HepG2 (cell line): ENCODE measurements at regions not wholly inside any gene's neighbourhood (a gene's known extent, or its start where the extent isn't known, plus 50 kb on each side); places are given as distances from the start of the nearest gene placed in this dataset.

Experiments used
- ATAC-seq: fragments of 200-7000 bp; cut with Tn5 transposase; 3 replicates; pipeline ENCODE4 v1.9.1; 2020; ENCODE audit warnings: mild to moderate bottlenecking, moderate library complexity
- BruUV-seq: library from RNA; stranded (reverse); fragments of 400-500 nt; replicated peaks from 2 replicates; lab custom pipeline; 2021; lab: Mats Ljungman, UMichigan
- CTCF ChIA-PET: fragments of 300-600 bp; formaldehyde crosslinking; extraction: SDS; loops from one replicate; lab custom pipeline; 2021; ENCODE audit warnings: low total read pairs, inconsistent platforms, low intra/inter-chr PET ratio; lab: Yijun Ruan, JAX
- POLR2A ChIA-PET: fragments of 350-600 bp; sonication (Branson Sonifier 250); formaldehyde crosslinking; loops from one replicate; lab custom pipeline; 2020; ENCODE audit warnings: antibody characterized with exemption, inconsistent platforms; lab: Yijun Ruan, JAX
- DNase-seq: peaks from one replicate; pipeline ENCODE4 v3.0.0-alpha.2; 2015; ENCODE audit warnings: low spot score
- FAIRE-seq: peaks from 3 replicates; lab custom pipeline; 2011; peaks lifted over from hg19 to GRCh38; lab: Jason Lieb, UNC
- H2AFZ ChIP-seq: one replicate; pipeline ENCODE4 v1.6.1; 2011; ENCODE audit warnings: low read length, inconsistent platforms
- H3K27ac ChIP-seq: fragments of 300-600 bp; 3 replicates; pipeline ENCODE4 v1.8.0; 2011; ENCODE audit warnings: mixed run types, mild to moderate bottlenecking, mixed read lengths, low read length, inconsistent platforms; ENCODE audit not compliant: insufficient read depth; ENCODE audit errors: extremely low read length
- H3K27me3 ChIP-seq, 2 experiments: fragments of 200-600 bp in 1 of 2; 2 replicates in 1 of 2; 3 replicates in 1 of 2; pipeline versions ENCODE4 v1.6.0 to v1.8.0; 2011; ENCODE audit warnings: low read length in 2 of 2, mild to moderate bottlenecking in 2 of 2, moderate library complexity in 2 of 2, inconsistent platforms in 1 of 2; ENCODE audit not compliant: insufficient read depth in 2 of 2, control insufficient read depth in 1 of 2
- H3K36me3 ChIP-seq, 2 experiments: fragments of 200-600 bp in 1 of 2; replicated peaks in 1 of 2; 2 replicates in 1 of 2; 3 replicates in 1 of 2; pipeline versions ENCODE4 v1.5.1 to v1.8.0; 2011; ENCODE audit warnings: low read length in 2 of 2, inconsistent platforms in 1 of 2; ENCODE audit not compliant: insufficient read depth in 2 of 2, control insufficient read depth in 1 of 2
- H3K4me1 ChIP-seq: 2 replicates; pipeline ENCODE4 v1.5.1; 2012; ENCODE audit warnings: low read length, inconsistent platforms; ENCODE audit not compliant: insufficient read depth
- H3K4me2 ChIP-seq: 2 replicates; pipeline ENCODE4 v1.6.0; 2011; ENCODE audit warnings: low read depth, low read length, inconsistent platforms
- H3K4me3 ChIP-seq, 3 experiments: fragments of 200-600 bp in 1 of 3; sonication (generic), shearing (Covaris generic) in 1 of 3; replicated peaks in 1 of 3; 2 replicates each; pipeline ENCODE4 v1.5.1; 2011 to 2016; ENCODE audit warnings: low read length in 3 of 3, inconsistent platforms in 2 of 3, low read depth in 2 of 3, mild to moderate bottlenecking in 2 of 3, control low read depth in 1 of 3, mixed read lengths in 1 of 3; ENCODE audit not compliant: insufficient read depth in 1 of 3
- H3K79me2 ChIP-seq: one replicate; pipeline ENCODE4 v1.6.1; 2011; ENCODE audit warnings: low read length, inconsistent platforms; ENCODE audit not compliant: insufficient read depth
- H3K9ac ChIP-seq: 2 replicates; pipeline ENCODE4 v1.6.0; 2011; ENCODE audit warnings: mild to moderate bottlenecking, low read depth, low read length, inconsistent platforms; ENCODE audit not compliant: insufficient read depth
- H3K9me3 ChIP-seq: 2 replicates; pipeline ENCODE4 v1.5.1; 2012; ENCODE audit warnings: mild to moderate bottlenecking, low read length
- H4K20me1 ChIP-seq: 2 replicates; pipeline ENCODE4 v1.6.0; 2011; ENCODE audit warnings: inconsistent platforms, mild to moderate bottlenecking, low read length, moderate library complexity; ENCODE audit not compliant: insufficient read depth
- ATM ChIP-seq: fragments of 450-650 bp; IDR thresholded peaks from 2 replicates; pipeline ENCODE4 v1.7.1; 2017; ENCODE audit warnings: mild to moderate bottlenecking, borderline replicate concordance
- CC2D1A ChIP-seq: sonication (generic); formaldehyde crosslinking; IDR thresholded peaks from 2 replicates; pipeline ENCODE4 v1.8.1; 2023; ENCODE audit warnings: mild to moderate bottlenecking, missing genetic modification reagents
- NR1H2 ChIP-seq: sonication (generic); formaldehyde crosslinking; IDR thresholded peaks from 2 replicates; pipeline ENCODE4 v1.8.1; 2022; ENCODE audit warnings: low read depth, missing genetic modification reagents, borderline replicate concordance
- PAX8 ChIP-seq: sonication (generic); formaldehyde crosslinking; IDR thresholded peaks from 2 replicates; pipeline ENCODE4 v1.8.0; 2022; ENCODE audit warnings: mild to moderate bottlenecking, missing genetic modification reagents, borderline replicate concordance
- REPIN1 ChIP-seq: sonication (generic); formaldehyde crosslinking; IDR thresholded peaks from 2 replicates; pipeline ENCODE4 v1.8.0; 2022; ENCODE audit warnings: missing genetic modification reagents, low read depth, mild to moderate bottlenecking, borderline replicate concordance
- SIX1 ChIP-seq: sonication (generic); formaldehyde crosslinking; IDR thresholded peaks from 2 replicates; pipeline ENCODE4 v1.4.0; 2020; ENCODE audit warnings: missing genetic modification reagents, borderline replicate concordance
- SYNCRIP ChIP-seq: fragments of 200-400 bp; formaldehyde crosslinking; IDR thresholded peaks from 2 replicates; pipeline ENCODE4 v1.6.1; 2018; ENCODE audit warnings: mild to moderate bottlenecking, low read depth, low read length; ENCODE audit not compliant: insufficient read depth
- ZNF263 ChIP-seq: sonication (generic); formaldehyde crosslinking; IDR thresholded peaks from 2 replicates; pipeline ENCODE4 v1.4.0; 2020; ENCODE audit warnings: missing genetic modification reagents
- ZNF264 ChIP-seq: sonication (generic); formaldehyde crosslinking; IDR thresholded peaks from 2 replicates; pipeline ENCODE4 v1.4.0; 2020; ENCODE audit warnings: missing genetic modification reagents
- ZNF746 ChIP-seq: sonication (generic); formaldehyde crosslinking; IDR thresholded peaks from 2 replicates; pipeline ENCODE4 v1.8.0; 2022; ENCODE audit warnings: mild to moderate bottlenecking, missing genetic modification reagents
- ZNF768 ChIP-seq: sonication (generic); formaldehyde crosslinking; IDR thresholded peaks from 2 replicates; pipeline ENCODE4 v1.4.0; 2020; ENCODE audit warnings: missing genetic modification reagents
- ZNF839 ChIP-seq: sonication (generic); formaldehyde crosslinking; IDR thresholded peaks from 2 replicates; pipeline ENCODE4 v1.4.0; 2020; ENCODE audit warnings: missing genetic modification reagents, mild to moderate bottlenecking, borderline replicate concordance
- WGBS: methylation state at CpG from one replicate; pipeline ENCODE4 v1.1.6; 2017; ENCODE audit warnings: low lambda C conversion rate; 5-methylcytosine and 5-hydroxymethylcytosine counted together
- in situ Hi-C: cut with HindIII; loops from 2 replicates; pipeline ENCODE4 v1.10.0; 2017; ENCODE audit warnings: low pct_unique_long_range_greater_than_20kb; ENCODE audit not compliant: extremely low pct_ligation_motif_present
- intact Hi-C: fragments of 100-400 bp; cut with micrococcal nuclease; formaldehyde crosslinking; loops from one replicate; pipeline ENCODE4 v1.10.0; 2022; ENCODE audit not compliant: unreplicated experiment
- TF ChIP-seq, protein P1 (sequence below): IDR thresholded peaks from 2 replicates; pipeline ENCODE4 v1.6.1; 2012; ENCODE audit warnings: low read depth, low read length, improper control_type of control experiment
- TF ChIP-seq, protein P2 (sequence below): sonication (generic); formaldehyde crosslinking; conservative IDR thresholded peaks from 2 replicates; pipeline ENCODE4 v1.4.0; 2020; ENCODE audit warnings: missing genetic modification reagents

DNA sequence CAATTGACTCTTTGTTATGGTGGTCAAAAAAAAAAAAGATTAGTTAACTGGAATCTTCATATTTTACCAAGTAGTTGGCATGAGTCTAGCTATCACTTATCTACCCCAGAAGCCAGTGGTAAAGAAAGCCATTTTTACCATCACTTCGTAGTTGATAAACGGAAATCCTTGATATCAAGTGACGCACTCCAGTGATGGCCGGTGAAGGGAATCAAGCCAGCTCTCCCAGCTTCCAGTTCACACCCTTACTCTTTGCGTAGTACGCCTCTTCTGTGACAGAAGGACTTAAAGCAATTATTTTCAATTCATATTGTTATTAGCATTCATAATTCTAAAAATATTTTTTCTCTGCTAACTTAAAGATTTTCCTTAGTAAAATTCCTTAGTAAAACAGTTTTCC, 447.9 kb downstream of the GPATCH2 start:
- intact Hi-C loops, result loop anchor here (5.0 kb wide), 1 partner anchor 1069 kb away; no protein-coding TSS in a partner anchor

DNA sequence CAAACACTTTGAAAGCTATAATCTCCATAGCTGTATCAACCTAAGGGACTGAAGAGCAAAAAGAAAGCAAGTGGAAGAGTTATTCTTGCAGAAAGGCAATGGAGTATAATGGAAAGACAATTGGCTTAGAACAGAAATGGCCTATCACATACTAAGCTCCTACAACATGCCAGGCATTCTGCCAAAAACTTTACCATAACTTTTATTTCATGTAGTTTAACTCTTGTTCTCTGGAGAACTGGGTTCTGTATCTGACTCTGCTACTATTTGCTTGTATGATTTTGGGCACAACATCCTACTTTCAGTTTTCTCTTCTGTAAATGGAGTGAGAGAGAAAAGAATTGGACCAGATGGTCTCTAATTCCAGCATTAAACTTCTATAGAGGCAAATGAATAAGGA, 449.1 kb downstream of the GPATCH2 start:
- Histone ChIP-seq H3K27me3 (no peaks in the 10 kb centered on the region), H4K20me1 (no peaks in the 10 kb centered on the region), H3K4me1 (no peaks in the 10 kb centered on the region), H3K79me2 (no peaks in the 10 kb centered on the region), H3K4me2 (no peak overlapping the region), H3K9me3 (peaks cover 12% of the 10 kb centered on the region)
- no peak for FAIRE-seq
- in situ Hi-C loops (no loop called here), intact Hi-C loops (loop anchor here (5.0 kb wide), 1 partner anchor 1071 kb away; no protein-coding TSS in a partner anchor)
- CTCF ChIA-PET, result no interaction called here
- no peak for DNase-seq
- no TSS peak for BruUV-seq
- TF ChIP-seq ZNF746 (CRISPR knock-in tag), result no peak
- no peak for TF ChIP-seq ZNF839
- no peak for TF ChIP-seq ZNF768 (CRISPR knock-in tag)
- TF ChIP-seq SIX1 (CRISPR knock-in tag), result no peak
- TF ChIP-seq, protein P1, sequence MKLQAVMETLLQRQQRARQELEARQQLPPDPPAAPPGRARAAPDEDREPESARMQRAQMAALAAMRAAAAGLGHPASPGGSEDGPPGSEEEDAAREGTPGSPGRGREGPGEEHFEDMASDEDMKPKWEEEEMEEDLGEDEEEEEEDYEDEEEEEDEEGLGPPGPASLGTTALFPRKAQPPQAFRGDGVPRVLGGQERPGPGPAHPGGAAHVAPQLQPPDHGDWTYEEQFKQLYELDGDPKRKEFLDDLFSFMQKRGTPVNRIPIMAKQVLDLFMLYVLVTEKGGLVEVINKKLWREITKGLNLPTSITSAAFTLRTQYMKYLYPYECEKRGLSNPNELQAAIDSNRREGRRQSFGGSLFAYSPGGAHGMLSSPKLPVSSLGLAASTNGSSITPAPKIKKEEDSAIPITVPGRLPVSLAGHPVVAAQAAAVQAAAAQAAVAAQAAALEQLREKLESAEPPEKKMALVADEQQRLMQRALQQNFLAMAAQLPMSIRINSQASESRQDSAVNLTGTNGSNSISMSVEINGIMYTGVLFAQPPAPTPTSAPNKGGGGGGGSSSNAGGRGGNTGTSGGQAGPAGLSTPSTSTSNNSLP, result no peak
- TF ChIP-seq NR1H2, result no peak
- TF ChIP-seq ATM, result no peak
- no peak for TF ChIP-seq CC2D1A (CRISPR knock-in tag)
- no peak for TF ChIP-seq REPIN1 (CRISPR knock-in tag)
- TF ChIP-seq, all 625 proteins: peak for 0
- POLR2A ChIA-PET, result no interaction called here
- Histone ChIP-seq H3K9ac (no peak overlapping the region), H3K27ac (no peak overlapping the region), H2AFZ (no peak overlapping the region), H3K36me3 (no peaks in the 10 kb centered on the region), H3K4me3 (no peak overlapping the region)
- no peak for ATAC-seq

More for the DNA sequence above, 447.9 kb downstream of the GPATCH2 start:
- H2AFZ ChIP-seq, result no peak overlapping the region
- no peaks in the 10 kb centered on the region for H3K27me3 ChIP-seq
- no peak overlapping the region for H3K27ac ChIP-seq
- 29% methylated on average over 6 of the region's 6 CpGs for WGBS
- H3K79me2 ChIP-seq, result no peaks in the 10 kb centered on the region
- FAIRE-seq (no peak), ATAC-seq (no peak), DNase-seq (no peak)
- H3K4me1 ChIP-seq, result no peaks in the 10 kb centered on the region
- no peaks in the 10 kb centered on the region for H3K36me3 ChIP-seq
- H3K9me3 ChIP-seq, result peaks cover 22% of the 10 kb centered on the region
- TF ChIP-seq, protein P2, sequence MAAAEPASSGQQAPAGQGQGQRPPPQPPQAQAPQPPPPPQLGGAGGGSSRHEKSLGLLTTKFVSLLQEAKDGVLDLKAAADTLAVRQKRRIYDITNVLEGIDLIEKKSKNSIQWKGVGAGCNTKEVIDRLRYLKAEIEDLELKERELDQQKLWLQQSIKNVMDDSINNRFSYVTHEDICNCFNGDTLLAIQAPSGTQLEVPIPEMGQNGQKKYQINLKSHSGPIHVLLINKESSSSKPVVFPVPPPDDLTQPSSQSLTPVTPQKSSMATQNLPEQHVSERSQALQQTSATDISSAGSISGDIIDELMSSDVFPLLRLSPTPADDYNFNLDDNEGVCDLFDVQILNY (CRISPR knock-in tag), result no peak
- TF ChIP-seq PAX8 (CRISPR knock-in tag) (no peak), ZNF263 (no peak), ZNF264 (CRISPR knock-in tag) (no peak), SYNCRIP (no peak)
- H3K4me2 ChIP-seq, result no peak overlapping the region
- H3K9ac ChIP-seq, result no peak overlapping the region
- CTCF ChIA-PET, result no interaction called here
- no peak overlapping the region for H3K4me3 ChIP-seq
- in situ Hi-C loops, result no loop called here
- no TSS peak for BruUV-seq
- H4K20me1 ChIP-seq, result no peaks in the 10 kb centered on the region
- POLR2A ChIA-PET, result no interaction called here
